Non-pigmented ciliary epithelial cell (primary cell): ENCODE measurements at regions not wholly inside any gene's neighbourhood (a gene's known extent, or its start where the extent isn't known, plus 50 kb on each side); places are given as distances from the start of the nearest gene placed in this dataset.

Experiments
- DNase-seq: peaks from one replicate; pipeline ENCODE4 v3.0.0-alpha.2; 2010; ENCODE audit warnings: low read depth

DNA sequence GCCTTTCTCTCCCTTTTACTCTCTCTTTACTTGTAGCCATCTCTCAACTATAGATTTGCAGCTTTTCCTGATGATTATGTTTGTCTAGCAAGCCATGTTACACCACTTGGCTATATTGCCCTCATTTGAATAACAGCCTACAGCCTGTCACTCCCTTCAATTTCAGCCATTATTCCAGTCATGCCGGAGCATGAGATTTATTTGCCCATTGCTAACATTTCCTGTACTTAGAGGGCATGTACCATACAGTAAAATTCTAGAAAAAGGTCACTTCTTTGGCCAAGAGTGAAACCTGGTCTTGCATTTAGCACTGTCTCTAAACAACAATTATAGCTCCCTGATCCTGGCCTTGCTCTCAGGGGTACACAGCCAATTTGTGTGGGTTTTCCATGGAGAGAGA, 221.7 kb upstream of the TMC3 start:
- DNase-seq: no peak

DNA sequence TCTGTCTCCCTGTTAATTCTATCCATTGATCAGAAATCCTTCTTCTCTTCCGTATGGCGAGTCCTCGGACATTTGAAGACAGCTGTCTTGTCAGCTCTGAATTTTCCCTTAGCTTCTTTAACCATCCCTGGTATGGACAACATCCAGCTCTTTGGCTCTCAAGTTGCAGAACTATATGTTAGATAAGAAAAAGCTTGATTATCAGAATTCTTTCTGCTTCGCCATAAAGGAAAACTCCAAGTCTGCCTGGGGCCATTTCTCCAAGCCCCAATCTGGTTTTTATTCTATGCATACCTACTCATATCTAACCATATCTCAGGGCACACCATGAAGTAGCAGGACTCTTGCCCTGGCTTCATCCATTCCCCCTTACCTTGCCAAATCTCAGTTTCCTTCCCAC, 215.7 kb upstream of the TMC3 start:
- DNase-seq: no peak

DNA sequence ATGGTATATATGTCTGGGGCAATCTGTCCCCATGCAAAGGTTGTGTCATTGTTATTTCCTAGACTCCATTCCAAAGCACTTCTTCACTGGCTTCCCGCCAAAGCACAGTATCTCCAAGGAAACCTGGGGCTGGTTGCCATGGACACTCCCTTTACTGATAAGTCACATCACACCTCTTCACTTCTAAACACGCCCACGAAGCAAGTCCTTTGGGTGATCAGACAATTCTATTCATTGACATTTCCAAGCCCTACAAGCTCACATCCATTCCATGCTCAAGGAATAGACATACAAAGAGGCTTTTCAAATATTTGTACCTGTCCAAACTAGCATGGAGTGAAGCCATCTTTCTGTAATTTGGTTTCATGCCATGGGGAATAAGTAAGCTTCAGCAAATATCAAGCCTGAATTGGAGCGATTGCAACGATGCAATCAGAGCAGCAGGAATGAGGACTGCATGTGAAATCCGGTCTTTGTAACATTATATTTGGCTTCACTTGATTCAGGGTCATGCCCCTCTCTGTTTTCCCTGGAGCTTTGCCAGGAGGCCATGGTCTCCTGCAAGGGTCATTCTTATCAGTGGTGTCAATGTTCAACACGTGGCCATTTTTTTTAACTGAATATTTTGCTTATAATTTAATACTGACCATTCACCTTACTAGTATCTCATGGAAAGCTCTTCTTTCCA, 201.6 kb upstream of the TMC3 start:
- no peak for DNase-seq

DNA sequence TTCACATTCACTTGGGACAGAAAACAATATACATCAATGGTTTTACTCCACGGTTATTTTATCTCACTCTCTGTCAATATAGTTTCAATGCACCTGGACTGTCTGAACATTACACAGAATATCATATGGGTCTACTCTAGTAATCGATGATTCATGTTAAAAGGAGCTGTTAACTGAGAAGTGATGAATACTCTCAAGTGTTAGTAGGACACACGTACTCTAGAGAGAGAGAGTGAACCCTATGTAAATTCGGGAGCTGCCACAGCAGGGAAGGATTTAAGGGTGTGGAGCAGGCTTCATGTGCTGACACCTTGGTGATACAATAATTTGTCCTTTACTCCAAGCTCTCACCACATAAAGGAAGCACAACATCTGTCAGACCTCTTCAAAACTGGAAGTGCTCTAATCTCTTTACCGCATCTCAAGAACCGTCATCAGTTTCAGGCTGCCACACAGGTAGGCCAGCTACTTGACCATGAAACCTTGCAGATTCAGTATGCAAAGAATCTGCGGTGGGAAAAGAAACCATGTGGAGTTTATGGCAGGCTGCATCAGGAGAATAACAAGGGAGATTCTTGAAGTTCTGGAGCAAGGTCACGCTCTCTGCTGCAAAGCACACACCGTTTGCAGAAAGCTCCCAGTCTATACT, 199.2 kb upstream of the TMC3 start:
- DNase-seq: no peak

DNA sequence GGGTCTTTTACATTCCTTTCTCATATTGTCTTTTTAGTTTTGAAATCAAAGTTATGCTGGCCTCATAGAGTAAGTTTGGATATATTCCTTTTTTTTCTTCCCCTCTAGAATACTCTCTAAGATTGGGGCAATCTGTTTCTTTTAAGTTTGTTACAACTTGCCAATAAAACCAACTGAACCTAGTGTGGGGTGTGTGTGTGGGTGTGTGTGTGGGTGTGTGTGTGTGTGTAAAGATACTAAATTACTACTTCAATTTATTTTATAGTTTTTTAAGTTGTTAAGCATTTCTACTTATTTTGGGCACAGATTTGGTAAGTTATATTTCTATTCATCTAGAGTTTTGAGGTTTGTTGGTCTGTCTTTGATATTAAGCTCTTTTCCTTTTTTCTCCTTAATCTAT, 198.2 kb upstream of the TMC3 start:
- no peak for DNase-seq

DNA sequence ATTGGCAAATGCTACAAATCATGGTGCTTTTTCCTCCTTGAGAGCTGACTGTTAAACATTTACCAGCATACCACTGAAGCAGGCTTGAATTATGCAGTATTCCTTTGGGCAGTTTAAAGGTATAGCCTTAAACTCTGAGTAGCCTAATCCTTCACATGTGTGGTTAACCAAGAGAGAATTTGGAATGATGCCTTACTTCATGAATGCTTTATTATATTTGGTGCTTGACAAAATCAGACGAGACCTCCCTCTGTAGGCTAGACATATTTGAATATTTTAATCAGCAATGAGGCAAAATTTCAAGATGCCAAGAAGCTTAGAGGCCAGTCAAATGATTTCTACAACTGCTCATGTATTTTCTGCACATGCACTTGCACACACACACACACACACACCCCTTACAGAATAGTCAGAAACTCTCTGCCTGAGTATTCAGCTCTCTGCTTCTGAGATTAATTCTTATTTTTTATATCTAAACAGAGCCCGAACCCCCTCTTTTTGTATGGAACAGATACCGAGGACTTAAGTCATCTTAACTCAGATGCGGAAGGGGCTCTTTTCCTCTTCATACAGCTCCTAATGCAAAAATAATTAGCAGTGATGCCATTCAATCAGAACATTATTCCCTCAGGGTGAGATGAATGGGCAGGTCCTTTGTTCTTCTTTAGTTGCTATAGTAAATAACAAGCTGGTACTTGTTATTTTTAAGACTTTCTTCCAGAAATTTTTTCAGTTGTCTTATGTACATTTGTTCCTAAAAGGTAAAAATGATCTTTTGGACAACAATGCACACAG, 195.5 kb upstream of the TMC3 start:
- no peak for DNase-seq

DNA sequence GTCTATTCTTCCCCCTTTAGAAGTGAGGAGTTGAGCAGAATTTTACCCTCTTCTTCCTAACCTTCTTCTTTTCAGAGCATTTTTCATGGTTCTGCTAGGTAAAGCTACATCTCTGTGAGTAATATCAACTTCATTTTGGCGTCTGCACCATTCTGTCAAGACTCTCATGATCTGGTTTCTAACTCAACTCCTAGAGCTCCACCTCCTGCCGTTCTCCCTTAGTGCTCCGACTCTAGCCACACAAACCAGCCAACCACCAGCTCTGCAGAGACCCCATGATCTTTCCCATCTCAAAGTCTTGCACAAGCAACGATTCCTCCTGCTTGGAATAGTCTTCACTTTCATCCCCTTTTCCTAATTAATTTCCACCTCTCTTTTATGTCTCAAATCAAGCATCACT, 193.9 kb upstream of the TMC3 start:
- no peak for DNase-seq

DNA sequence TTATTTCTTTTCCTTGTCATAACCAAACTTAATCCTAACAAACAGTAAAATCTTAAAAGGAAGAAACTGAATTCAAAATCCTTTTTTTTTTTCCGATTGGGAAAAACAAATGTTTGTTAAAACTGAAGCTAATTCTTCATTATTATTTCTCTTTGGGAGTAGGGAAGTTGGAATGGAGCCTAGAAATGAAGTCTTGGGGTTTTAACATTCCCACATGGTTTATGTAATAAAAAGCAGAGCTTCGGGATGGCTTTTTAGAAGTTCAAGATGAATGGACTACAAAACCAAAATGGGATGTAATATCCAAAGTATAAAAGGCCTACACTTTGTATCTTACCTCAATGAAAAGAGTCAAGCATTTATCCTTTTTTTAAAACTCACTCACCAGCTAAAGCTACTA, 189.0 kb upstream of the TMC3 start:
- no peak for DNase-seq

DNA sequence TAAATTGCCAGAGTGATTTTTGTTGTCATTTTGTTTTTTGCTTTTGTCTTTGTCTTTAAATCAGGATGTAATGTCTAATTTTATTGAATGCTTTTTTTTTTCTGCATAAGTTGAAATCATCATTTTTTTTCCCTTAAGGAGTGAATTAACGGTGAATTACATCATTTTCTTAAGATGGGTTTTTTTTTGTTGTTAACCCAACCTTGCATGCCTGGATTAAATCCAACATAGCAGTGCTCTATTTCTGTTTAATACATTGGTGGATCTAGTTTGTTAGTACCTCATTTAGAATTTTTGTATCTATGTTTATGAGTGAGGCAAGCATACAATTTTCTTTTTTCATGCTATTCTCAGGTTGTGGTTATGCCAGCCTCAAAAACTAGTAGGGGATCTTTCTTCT, 186.4 kb upstream of the TMC3 start:
- no peak for DNase-seq

DNA sequence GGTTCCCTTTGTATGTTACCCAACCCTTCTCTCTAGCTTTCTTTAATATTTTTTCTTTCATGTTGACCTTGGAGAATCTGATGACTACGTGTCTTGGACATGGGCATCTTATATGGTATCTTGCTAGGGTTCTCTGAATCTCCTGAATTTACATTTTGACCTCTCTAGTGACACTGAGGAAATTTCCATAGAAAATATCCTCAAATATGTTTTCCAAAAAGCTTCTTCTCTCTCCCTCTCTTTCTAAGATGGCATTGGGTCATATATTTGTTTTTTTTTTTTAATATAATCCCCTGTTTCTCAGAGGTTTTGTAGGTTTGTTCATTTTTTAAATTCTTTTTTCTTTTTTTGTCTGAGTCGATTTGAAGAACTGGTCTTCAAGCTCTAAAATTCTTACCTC, 184.0 kb upstream of the TMC3 start:
- DNase-seq: no peak

DNA sequence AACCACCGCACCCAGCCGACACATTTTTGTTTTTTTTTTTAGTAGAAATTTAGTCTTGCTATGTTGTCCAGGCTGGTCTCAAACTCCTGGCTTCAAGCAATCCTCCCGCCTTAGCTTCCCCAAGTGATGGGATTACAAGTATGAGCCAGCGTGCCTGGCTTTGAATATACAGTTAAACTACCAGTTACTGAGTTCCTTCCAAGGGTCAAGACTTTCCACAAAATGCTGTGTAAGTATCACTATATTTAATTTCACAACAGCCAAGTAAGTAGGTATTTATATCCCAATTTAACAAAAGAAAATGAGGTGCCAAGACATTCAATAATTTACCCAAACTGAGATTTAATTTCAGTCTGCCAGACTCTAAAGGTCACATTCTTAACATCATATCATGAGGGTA, 181.3 kb upstream of the TMC3 start:
- DNase-seq: no peak

DNA sequence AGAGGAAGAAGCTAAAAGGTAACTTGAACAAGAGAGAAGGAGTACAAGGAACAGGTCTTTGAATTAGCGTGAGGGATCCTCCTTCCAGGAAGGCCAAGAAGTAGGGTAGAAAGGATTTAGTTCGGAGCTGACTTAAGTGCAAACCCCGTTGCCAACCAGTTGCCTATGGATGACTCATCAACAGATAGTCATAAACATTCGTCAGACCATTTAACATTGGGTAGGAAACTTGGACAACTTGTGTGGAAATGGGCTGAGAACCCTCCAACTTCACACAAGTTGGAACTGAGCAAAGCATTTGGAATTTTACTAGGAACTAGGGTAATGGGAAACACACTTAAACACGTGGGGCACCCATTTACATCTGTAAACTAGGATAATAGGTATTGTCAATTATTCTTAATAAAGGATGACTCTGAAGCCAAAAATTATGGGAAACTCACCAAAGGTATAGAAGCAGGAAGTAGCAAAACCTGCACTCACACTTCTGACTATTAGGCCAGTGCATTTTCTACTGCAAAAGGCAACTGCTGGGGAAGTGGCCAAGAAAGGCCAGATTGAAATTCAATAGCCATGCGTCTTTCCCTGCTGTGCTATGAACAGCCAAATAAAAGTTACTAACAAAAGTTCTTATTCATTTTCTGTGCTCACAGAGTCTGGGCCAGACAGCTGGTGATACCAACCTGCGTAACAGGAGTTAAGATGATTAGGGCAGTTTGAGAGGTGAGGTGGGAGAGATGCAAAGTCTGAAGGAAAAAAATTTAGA, 174.5 kb upstream of the TMC3 start:
- no peak for DNase-seq

DNA sequence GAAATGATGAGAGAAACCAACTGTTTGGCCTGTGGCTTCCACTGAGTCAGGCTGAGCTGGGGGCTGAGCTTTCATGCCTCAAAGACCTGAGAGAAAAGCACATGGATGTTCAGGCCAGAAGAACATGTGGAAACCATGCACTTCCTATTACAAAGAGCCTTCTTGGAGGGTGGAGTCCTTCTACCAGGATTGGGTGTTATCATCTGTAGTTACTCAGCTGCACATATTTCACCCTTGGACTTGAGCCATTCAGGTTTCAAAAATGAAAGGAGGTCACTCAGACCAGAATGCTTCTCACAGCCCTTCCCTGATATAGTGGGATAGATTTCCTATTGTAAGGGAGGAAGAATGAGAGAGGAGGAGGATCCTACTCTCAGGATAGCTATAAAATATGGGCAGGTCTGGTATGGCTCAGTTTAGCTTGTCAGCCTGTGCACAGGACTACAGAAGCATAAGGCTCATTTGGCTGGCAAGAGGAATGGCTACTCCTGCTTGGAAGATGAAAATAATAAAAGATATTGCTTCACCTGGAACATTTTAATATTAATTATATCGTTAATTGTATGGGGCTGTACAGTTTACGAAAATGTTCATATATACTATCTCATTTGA, 173.6 kb upstream of the TMC3 start:
- DNase-seq: no peak

DNA sequence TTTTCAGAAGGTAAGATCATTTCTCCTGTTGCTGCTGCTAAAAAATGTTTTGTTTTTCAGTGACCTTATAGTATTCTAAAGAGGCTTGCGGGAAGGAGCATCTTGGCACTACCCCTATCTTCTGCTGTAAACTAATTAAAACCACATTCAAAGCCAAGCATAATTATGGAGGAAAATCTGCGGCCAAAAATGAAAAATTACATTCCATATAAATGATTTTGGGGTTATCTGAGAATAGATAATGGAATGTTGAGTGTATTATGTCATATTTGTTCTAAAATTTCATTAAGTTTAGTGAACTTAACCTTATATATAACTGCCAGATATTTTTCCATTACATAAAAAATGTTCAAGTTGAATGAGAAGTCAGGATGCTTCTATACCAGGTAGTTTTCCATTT, 170.4 kb upstream of the TMC3 start:
- no peak for DNase-seq

DNA sequence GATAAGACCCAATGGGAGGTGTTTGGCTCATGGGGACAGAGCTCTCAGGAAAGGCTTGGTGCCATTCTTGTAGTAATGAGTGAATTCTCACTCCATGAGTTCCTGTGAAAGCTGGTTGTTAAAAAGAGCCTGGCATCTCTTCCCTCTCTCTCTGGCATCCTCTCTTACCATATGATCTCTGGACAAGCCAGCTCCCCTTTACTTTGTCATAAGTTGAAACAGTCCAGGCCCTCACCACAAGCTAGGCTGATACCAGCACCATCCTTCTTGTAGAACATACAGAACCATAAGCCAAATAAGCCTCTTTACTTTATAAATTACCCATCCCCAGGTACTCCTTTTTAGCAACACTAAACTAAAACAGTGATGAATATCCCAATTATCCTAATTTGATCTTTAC, 166.9 kb upstream of the TMC3 start:
- DNase-seq: no peak

DNA sequence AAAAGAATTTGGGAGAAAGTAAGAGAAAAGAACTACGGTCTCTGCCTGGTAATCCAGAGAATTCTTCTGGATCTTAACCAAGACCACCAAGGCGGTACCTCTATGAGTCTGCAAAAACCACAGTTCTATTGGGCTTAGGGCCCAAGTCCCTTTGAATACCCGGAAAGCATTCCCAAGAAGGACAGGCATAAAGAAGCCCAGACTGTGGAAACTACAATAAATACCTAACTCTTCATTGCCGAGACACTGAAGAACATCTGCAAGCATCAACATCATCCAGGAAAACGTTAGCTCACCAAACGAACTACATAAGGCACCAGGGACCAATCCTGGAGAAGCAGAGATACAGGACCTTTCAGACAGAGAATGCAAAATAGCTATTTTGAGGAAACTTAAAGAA, 162.3 kb upstream of the TMC3 start:
- no peak for DNase-seq

DNA sequence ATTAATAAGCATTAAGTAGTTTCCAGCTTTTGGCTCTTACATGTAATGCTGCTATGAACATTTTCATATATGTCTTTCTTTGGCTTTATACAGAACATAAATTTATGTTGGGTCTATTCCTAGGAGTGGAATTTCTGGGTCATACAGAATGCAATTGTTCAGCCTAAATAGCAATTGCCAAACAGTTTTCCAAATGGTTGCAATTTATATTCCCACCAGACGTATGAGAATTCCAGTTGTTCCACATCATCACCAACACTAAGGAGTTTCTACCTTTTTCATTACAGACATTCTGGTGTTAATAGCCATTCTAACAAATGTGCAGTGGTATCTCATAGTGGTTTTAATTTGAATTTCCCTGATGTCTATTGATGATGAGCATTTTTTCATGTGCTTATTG, 160.1 kb upstream of the TMC3 start:
- DNase-seq: no peak

DNA sequence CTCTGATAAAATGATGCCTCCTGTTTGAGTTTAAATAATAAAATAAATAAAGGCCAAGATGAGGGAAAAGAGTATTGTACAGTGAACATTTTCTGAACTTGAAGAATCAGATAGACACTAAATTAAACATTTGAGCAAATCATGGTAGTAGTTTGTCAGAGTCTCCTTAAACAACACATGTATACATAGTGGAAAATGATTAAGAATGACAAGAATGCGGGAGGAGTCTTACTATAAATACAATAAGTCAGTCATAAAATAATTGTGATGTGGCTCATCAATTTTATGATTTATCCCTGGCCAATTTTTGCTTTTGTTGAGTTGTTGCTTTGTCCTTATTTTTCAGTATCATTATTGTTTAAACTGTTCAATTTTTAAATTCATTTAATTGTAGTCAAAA, 158.0 kb upstream of the TMC3 start:
- no peak for DNase-seq

DNA sequence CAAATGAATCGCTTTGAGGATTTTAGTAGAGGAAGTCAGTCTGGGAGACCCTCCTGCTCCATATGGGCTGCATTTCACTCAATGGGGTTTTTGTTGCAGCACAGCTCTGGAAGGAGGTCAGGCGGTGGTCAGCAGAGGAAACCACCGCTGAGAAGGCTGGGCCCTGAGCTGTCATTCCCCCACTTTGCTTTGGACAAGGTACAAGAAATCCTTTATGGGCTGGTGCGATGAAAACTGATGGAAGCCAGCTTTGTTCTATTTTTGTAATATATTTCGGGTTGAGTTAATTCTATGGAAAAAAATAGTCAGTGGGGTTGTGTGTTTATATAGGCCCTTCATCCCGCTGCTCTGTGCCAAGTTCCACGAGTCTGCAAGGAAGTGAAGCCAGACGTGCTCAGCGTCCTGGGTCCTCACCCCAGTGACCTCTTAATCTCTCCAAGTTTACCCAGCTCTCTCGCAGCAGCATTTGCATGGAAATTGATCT, 157.1 kb upstream of the TMC3 start:
- no peak for DNase-seq

DNA sequence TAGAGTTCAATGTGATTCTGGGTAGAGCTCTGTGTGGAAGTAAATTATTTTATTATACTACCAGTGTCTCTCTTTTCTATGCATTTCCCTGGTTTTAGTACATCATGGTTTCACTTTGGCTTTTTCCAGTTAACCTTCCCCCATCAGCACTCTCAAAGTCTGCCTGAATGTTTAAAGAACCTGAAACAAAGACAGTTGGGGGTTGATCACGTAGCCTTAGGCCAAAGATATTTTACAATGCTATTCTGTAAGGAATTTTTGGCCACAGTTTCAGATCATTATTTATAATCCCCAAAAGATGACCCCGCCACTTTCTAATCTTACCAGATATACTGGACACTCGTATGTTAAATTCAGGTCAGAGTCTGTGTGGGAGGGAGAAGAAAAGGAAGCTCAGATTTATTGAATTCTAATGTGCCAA, 156.3 kb upstream of the TMC3 start:
- DNase-seq: no peak

DNA sequence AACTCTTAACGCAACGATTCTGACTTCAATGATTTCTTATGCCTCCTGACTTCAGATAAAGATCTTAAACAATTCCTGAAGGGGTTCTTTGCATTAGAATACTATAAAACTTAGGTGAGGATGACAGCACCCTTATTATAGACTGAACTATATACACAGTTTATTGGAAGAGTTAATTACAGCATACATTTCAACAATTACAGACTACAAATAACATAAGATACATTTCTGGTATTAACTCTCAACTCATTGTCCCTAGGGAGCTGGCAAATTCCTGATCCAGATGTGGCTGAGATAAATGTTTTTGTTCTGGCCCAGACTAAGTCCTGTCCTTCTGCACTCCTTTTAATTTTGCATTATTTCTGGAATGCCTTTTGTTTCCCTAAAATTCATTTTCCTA, 155.5 kb upstream of the TMC3 start:
- DNase-seq: no peak

DNA sequence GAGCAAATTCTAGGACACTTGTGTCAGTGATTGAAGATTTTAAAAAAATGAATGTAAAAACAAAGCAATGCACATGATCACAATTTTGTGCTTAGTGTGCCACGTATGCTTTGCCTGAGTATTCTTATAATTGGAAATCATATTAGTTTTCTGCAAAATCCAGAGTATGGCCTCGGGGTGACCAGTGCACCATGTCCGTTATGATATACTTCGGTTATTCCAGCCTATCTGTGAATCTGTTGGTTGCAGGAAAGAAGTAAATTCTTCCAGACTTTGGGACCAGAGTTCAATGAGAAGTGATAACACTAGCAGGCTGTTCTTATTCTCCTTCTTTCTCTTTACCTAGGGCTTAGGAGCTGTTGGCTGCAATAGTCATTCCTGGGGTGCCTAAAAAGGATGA, 152.0 kb upstream of the TMC3 start:
- no peak for DNase-seq
